Left lung (tissue), 4 donors: ENCODE measurements at regions not wholly inside any gene's neighbourhood (a gene's known extent, or its start where the extent isn't known, plus 50 kb on each side); places are given as distances from the start of the nearest gene placed in this dataset.

Experiments
- ATAC-seq: fragments of 200-7000 bp; cut with Tn5 transposase; one replicate; pipeline ENCODE4 v1.9.1; 2020; ENCODE audit warnings: moderate library complexity
- DNase-seq, 4 donors: peaks; one replicate each; pipeline ENCODE4 v3.0.0-alpha.2; 2013 to 2020
- H3K27ac ChIP-seq, 2 donors: fragments of 200-600 bp; sonication (generic) in 1 of 2; one replicate each; pipeline versions ENCODE4 v1.5.0 to v1.8.0; 2020 to 2021
- H3K27me3 ChIP-seq, 2 donors: fragments of 200-600 bp; sonication (generic) in 1 of 2; one replicate each; pipeline versions ENCODE4 v1.5.0 to v1.8.0; 2020 to 2021
- H3K36me3 ChIP-seq, 2 donors: fragments of 200-600 bp; sonication (generic) in 1 of 2; one replicate each; pipeline versions ENCODE4 v1.5.0 to v1.8.0; 2020 to 2021
- H3K4me1 ChIP-seq, 2 donors: fragments of 200-600 bp; one replicate each; pipeline ENCODE4 v1.8.0; 2021
- H3K4me3 ChIP-seq, 2 donors: fragments of 200-600 bp; sonication (generic) in 1 of 2; one replicate each; pipeline versions ENCODE4 v1.5.0 to v1.8.0; 2020 to 2021; ENCODE audit warnings: mild to moderate bottlenecking in 1 of 2
- H3K9me3 ChIP-seq, 2 donors: fragments of 200-600 bp; sonication (generic) in 1 of 2; one replicate each; pipeline versions ENCODE4 v1.5.0 to v1.8.0; 2020 to 2021
- CTCF ChIP-seq, 2 donors: fragments of 200-600 bp; sonication (generic) in 1 of 2; IDR thresholded peaks; one replicate each; pipeline versions ENCODE4 v1.5.0 to v1.8.0; 2021; ENCODE audit warnings: antibody characterized with exemption in 2 of 2
- intact Hi-C, 2 donors: fragments of 100-400 bp; cut with DNase I; formaldehyde crosslinking; loops; one replicate each; pipeline versions ENCODE4 v1.11.2 to v1.14.2; 2022
- donor health status: DM: no; HTN: yes; CAD: no.
- donor health status: DM: no; HTN: no; CAD: no.

- peak in 1 of 4 donors; percentile 28 for DNase-seq
- Histone ChIP-seq H3K4me3 (no peak overlapping the region), H3K9me3 (no peaks in the 10 kb centered on the region), H3K4me1 (peaks cover 5 to 8% of the 10 kb centered on the region in 2 donors), H3K27ac (no peak overlapping the region), H3K27me3 (no peaks in the 10 kb centered on the region), H3K36me3 (no peaks in the 10 kb centered on the region)
- no peak for TF ChIP-seq CTCF (IDR thresholded peaks at IDR 0.05)
- intact Hi-C loops = no loop called here
- no peak for ATAC-seq
Observed at GRCh38 chr9:129313331-129313955, 135.4 kb upstream of the IER5L start.

- DNase-seq (peak in 1 of 4 donors; percentile 11), ATAC-seq (no peak)
- intact Hi-C loops = no loop called here
- TF ChIP-seq CTCF (IDR thresholded peaks at IDR 0.05) = no peak
- H3K4me1 ChIP-seq = peaks cover 0 to 5% of the 10 kb centered on the region in 2 donors
- no peak overlapping the region for H3K27ac ChIP-seq
- no peak overlapping the region for H3K4me3 ChIP-seq
- no peaks in the 10 kb centered on the region for H3K36me3 ChIP-seq
- H3K27me3 ChIP-seq = no peaks in the 10 kb centered on the region
- no peaks in the 10 kb centered on the region for H3K9me3 ChIP-seq
Observed at GRCh38 chr9:129312251-129313122, 134.4 kb upstream of the IER5L start.

- H3K27ac ChIP-seq = no peak overlapping the region
- peaks cover 0 to 5% of the 10 kb centered on the region in 2 donors for H3K4me1 ChIP-seq
- no peak overlapping the region for H3K4me3 ChIP-seq
- DNase-seq (peak in 1 of 4 donors; percentile 2), ATAC-seq (no peak)
- H3K36me3 ChIP-seq = no peaks in the 10 kb centered on the region
- H3K9me3 ChIP-seq = no peaks in the 10 kb centered on the region
- intact Hi-C loops = no loop called here
- H3K27me3 ChIP-seq = no peaks in the 10 kb centered on the region
- no peak for TF ChIP-seq CTCF (IDR thresholded peaks at IDR 0.05)
Observed at GRCh38 chr9:129311643-129312042, 133.6 kb upstream of the IER5L start.

GRCh38 chr9:129310666-129311350 is 132.7 kb upstream of the IER5L start:
- Histone ChIP-seq H3K36me3 (no peaks in the 10 kb centered on the region), H3K27ac (no peak overlapping the region), H3K9me3 (no peaks in the 10 kb centered on the region), H3K4me3 (no peak overlapping the region), H3K4me1 (peaks cover 0 to 5% of the 10 kb centered on the region in 2 donors), H3K27me3 (no peaks in the 10 kb centered on the region)
- peak in 1 of 4 donors; percentile 16 for DNase-seq
- ATAC-seq = no peak
- intact Hi-C loops = no loop called here
- TF ChIP-seq CTCF (IDR thresholded peaks at IDR 0.05) = no peak

GRCh38 chr9:129309906-129310305 is 131.8 kb upstream of the IER5L start:
- no peak for TF ChIP-seq CTCF (IDR thresholded peaks at IDR 0.05)
- no peak for ATAC-seq
- H3K36me3 ChIP-seq = no peaks in the 10 kb centered on the region
- intact Hi-C loops = no loop called here
- no peaks in the 10 kb centered on the region for H3K9me3 ChIP-seq
- no peak overlapping the region for H3K4me3 ChIP-seq
- no peaks in the 10 kb centered on the region for H3K27me3 ChIP-seq
- H3K4me1 ChIP-seq = no peaks in the 10 kb centered on the region
- H3K27ac ChIP-seq = no peak overlapping the region
- peak in 1 of 4 donors; percentile 28 for DNase-seq
